A673 (cell line): ENCODE measurements at regions not wholly inside any gene's neighbourhood (a gene's known extent, or its start where the extent isn't known, plus 50 kb on each side); places are given as distances from the start of the nearest gene placed in this dataset.

ENCODE experiments used
- CTCF ChIP-seq: fragments of 300-800, 200-600 bp; sonication (generic); conservative IDR thresholded peaks from 2 replicates; pipeline ENCODE4 v1.5.1; 2017; ENCODE audit warnings: low read depth, mild to moderate bottlenecking, antibody characterized with exemption, low read length, moderate library complexity, mixed read lengths
- EZH2 ChIP-seq: fragments of 200-600 bp; sonication (generic); IDR thresholded peaks from 2 replicates; pipeline ENCODE4 v1.6.1; 2017; ENCODE audit warnings: borderline replicate concordance, low read depth, mild to moderate bottlenecking, mixed read lengths, antibody characterized with exemption, low read length; ENCODE audit not compliant: poor library complexity, severe bottlenecking

- TF ChIP-seq EZH2 (no peak), CTCF (no peak)
Measured at GRCh38 chr12:11598900-11599299, 50.6 kb upstream of the ETV6 start.
